ENCODE measurements at regions not wholly inside any gene's neighbourhood (a gene's known extent, or its start where the extent isn't known, plus 50 kb on each side); places are given as distances from the start of the nearest gene placed in this dataset.

- intact Hi-C loops (cut with DNase I), result no loop called here
- Histone ChIP-seq H3K9me3 (no peaks in the 10 kb centered on the region), H3K27ac (no peak overlapping the region), H3K4me3 (no peak overlapping the region), H3K27me3 (peaks cover 0 to 23% (median 4%) of the 10 kb centered on the region in 3 donors), H3K4me1 (no peaks in the 10 kb centered on the region), H3K36me3 (no peaks in the 10 kb centered on the region)
- no peak for DNase-seq
- TF ChIP-seq POLR2AphosphoS5 (IDR thresholded peaks at IDR 0.05) (no peak), POLR2A (IDR thresholded peaks at IDR 0.05) (no peak), EP300 (IDR thresholded peaks at IDR 0.05) (no peak)
- TF ChIP-seq, protein P1, sequence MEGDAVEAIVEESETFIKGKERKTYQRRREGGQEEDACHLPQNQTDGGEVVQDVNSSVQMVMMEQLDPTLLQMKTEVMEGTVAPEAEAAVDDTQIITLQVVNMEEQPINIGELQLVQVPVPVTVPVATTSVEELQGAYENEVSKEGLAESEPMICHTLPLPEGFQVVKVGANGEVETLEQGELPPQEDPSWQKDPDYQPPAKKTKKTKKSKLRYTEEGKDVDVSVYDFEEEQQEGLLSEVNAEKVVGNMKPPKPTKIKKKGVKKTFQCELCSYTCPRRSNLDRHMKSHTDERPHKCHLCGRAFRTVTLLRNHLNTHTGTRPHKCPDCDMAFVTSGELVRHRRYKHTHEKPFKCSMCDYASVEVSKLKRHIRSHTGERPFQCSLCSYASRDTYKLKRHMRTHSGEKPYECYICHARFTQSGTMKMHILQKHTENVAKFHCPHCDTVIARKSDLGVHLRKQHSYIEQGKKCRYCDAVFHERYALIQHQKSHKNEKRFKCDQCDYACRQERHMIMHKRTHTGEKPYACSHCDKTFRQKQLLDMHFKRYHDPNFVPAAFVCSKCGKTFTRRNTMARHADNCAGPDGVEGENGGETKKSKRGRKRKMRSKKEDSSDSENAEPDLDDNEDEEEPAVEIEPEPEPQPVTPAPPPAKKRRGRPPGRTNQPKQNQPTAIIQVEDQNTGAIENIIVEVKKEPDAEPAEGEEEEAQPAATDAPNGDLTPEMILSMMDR (IDR thresholded peaks at IDR 0.05), result no peak
- 65 to 86% methylated on average over 4 of the region's 4 CpGs for WGBS, 2 donors
Measured at GRCh38 chr6:165818200-165818599, 155.2 kb upstream of the PDE10A start.

DNA sequence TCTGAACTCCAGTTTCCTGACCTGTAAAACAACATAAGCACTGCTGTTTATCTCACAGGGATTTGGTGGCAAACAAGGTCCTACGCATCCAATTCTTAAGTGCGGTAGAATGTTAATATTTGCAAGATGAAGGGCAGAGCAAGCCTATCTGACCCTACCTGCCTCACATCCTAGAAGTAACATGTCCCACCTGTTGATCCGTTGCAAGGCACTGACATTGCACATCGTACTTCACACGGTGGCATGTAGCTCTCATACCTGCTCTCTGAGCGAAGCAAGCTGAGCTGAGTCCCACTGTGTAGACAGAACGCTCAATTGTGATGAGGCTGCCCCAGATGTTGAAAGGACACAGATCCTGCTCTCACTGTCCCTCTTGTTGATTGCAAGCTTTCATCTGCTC is 154.7 kb upstream of the PDE10A start:
- no peaks in the 10 kb centered on the region for H3K9me3 ChIP-seq
- no peak overlapping the region for H3K4me3 ChIP-seq
- no peak overlapping the region for H3K27ac ChIP-seq
- DNase-seq, result no peak
- 73 to 86% methylated on average over 7 of the region's 7 CpGs for WGBS, 2 donors
- intact Hi-C loops (cut with DNase I), result no loop called here
- no peak for TF ChIP-seq POLR2A (IDR thresholded peaks at IDR 0.05)
- no peak for TF ChIP-seq POLR2AphosphoS5 (IDR thresholded peaks at IDR 0.05)
- TF ChIP-seq EP300 (IDR thresholded peaks at IDR 0.05), result no peak
- TF ChIP-seq, protein P1 (IDR thresholded peaks at IDR 0.05), result no peak
- H3K36me3 ChIP-seq, result no peaks in the 10 kb centered on the region
- no peaks in the 10 kb centered on the region for H3K4me1 ChIP-seq
- peaks cover 0 to 22% (median 4%) of the 10 kb centered on the region in 3 donors for H3K27me3 ChIP-seq

- no peaks in the 10 kb centered on the region for H3K9me3 ChIP-seq
- WGBS, 2 donors, result 84 to 91% methylated on average over 3 of the region's 3 CpGs
- H3K4me3 ChIP-seq, result no peak overlapping the region
- TF ChIP-seq POLR2AphosphoS5 (IDR thresholded peaks at IDR 0.05), result no peak
- TF ChIP-seq, protein P1 (IDR thresholded peaks at IDR 0.05), result no peak
- no peak for TF ChIP-seq POLR2A (IDR thresholded peaks at IDR 0.05)
- TF ChIP-seq EP300 (IDR thresholded peaks at IDR 0.05), result no peak
- H3K27ac ChIP-seq, result no peak overlapping the region
- DNase-seq, result no peak
- no peaks in the 10 kb centered on the region for H3K36me3 ChIP-seq
- intact Hi-C loops (cut with DNase I), result no loop called here
- H3K27me3 ChIP-seq, result peaks cover 0 to 17% (median 4%) of the 10 kb centered on the region in 3 donors
- no peaks in the 10 kb centered on the region for H3K4me1 ChIP-seq
Measured at GRCh38 chr6:165817148-165817547, 154.1 kb upstream of the PDE10A start.

GRCh38 chr6:165814679-165815078 is 151.6 kb upstream of the PDE10A start:
- DNase-seq, result no peak
- no peak for TF ChIP-seq POLR2A (IDR thresholded peaks at IDR 0.05)
- TF ChIP-seq, protein P1 (IDR thresholded peaks at IDR 0.05), result no peak
- TF ChIP-seq POLR2AphosphoS5 (IDR thresholded peaks at IDR 0.05), result no peak
- TF ChIP-seq EP300 (IDR thresholded peaks at IDR 0.05), result no peak
- H3K27ac ChIP-seq, result no peak overlapping the region
- no peaks in the 10 kb centered on the region for H3K36me3 ChIP-seq
- no peaks in the 10 kb centered on the region for H3K4me1 ChIP-seq
- H3K4me3 ChIP-seq, result no peak overlapping the region
- peaks cover 0 to 8% (median 4%) of the 10 kb centered on the region in 3 donors for H3K27me3 ChIP-seq
- WGBS, 2 donors, result 92 to 94% methylated on average over 10 of the region's 10 CpGs
- H3K9me3 ChIP-seq, result no peaks in the 10 kb centered on the region
- intact Hi-C loops (cut with DNase I), result no loop called here

DNA sequence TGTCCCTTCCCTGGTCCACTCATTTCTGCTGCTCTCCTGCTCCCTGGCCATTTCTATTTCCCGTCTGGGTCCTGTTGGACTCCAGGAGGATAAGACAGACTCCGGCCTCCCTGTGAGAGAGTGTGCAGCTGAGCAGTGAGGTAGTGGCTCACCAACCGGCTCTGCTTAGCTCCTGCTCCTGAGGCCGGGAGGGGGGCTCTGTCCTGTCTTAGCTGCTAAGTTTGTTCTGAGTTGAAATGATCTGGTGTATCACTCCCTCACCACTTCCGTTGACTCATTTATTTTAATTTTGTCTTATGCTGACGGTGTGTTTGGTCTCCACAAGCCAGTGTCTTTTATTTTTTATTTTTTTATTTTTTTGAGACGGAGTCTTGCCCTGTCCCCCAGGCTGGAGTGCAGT is 148.5 kb upstream of the PDE10A start:
- no peaks in the 10 kb centered on the region for H3K36me3 ChIP-seq
- intact Hi-C loops (cut with DNase I), result no loop called here
- no peak overlapping the region for H3K27ac ChIP-seq
- no peak overlapping the region for H3K4me3 ChIP-seq
- WGBS, 2 donors, result 90 to 92% methylated on average over 7 of the region's 7 CpGs
- H3K9me3 ChIP-seq, result no peaks in the 10 kb centered on the region
- no peaks in the 10 kb centered on the region for H3K4me1 ChIP-seq
- no peak for DNase-seq
- TF ChIP-seq, protein P1 (IDR thresholded peaks at IDR 0.05), result no peak
- no peak for TF ChIP-seq POLR2AphosphoS5 (IDR thresholded peaks at IDR 0.05)
- TF ChIP-seq EP300 (IDR thresholded peaks at IDR 0.05), result no peak
- no peak for TF ChIP-seq POLR2A (IDR thresholded peaks at IDR 0.05)
- no peaks in the 10 kb centered on the region for H3K27me3 ChIP-seq
